ENCODE measurements at regions not wholly inside any gene's neighbourhood (a gene's known extent, or its start where the extent isn't known, plus 50 kb on each side); places are given as distances from the start of the nearest gene placed in this dataset.

- dilution Hi-C loops (cut with MboI; ENCODE audit: extremely low pct_ligation_motif_present, low sequenced_read_pairs): no loop called here
- Histone ChIP-seq H2AFZ (ENCODE audit: control insufficient read depth, low read length) (no peak overlapping the region), H3K4me2 (ENCODE audit: control insufficient read depth, extremely low read depth, insufficient read depth, low read depth, low read length) (no peak overlapping the region), H4K20me1 (ENCODE audit: control insufficient read depth, extremely low read depth, insufficient read depth, low read length) (no peaks in the 10 kb centered on the region), H3K4me3 (ENCODE audit: control insufficient read depth in 2 of 3, extremely low read depth in 1 of 3, insufficient read depth in 2 of 3, low read depth in 1 of 3, low read length in 3 of 3) (no peak overlapping the region), H3K27me3 (ENCODE audit: control insufficient read depth, extremely low read depth, insufficient read depth, low read length) (peaks cover 3% of the 10 kb centered on the region), H3K9me3 (ENCODE audit: control insufficient read depth, low read depth, low read length) (no peaks in the 10 kb centered on the region), H3K9ac (ENCODE audit: control insufficient read depth, extremely low read depth, insufficient read depth, low read length) (no peak overlapping the region), H3K4me1 (ENCODE audit: control insufficient read depth, extremely low read depth, insufficient read depth, low read length) (no peaks in the 10 kb centered on the region), H3K36me3 (ENCODE audit: control insufficient read depth in 2 of 2, extremely low read depth in 1 of 2, insufficient read depth in 2 of 2, low read length in 2 of 2) (no peaks in the 10 kb centered on the region), H3K79me2 (ENCODE audit: control insufficient read depth, insufficient read depth, low read length) (no peaks in the 10 kb centered on the region), H3K27ac (ENCODE audit: control insufficient read depth, insufficient read depth, low read length) (no peak overlapping the region), H3K9me1 (ENCODE audit: control insufficient read depth, extremely low read depth, insufficient read depth, low read length) (no peaks in the 10 kb centered on the region)
- DNase-seq (ENCODE audit: low read depth, low spot score): no peak
- FAIRE-seq: no peak
- TF ChIP-seq CTCF (optimal IDR thresholded peaks at IDR 0.05 in 1 of 3, IDR thresholded peaks at IDR 0.05 in 1 of 3, conservative IDR thresholded peaks at IDR 0.05 in 1 of 3; ENCODE audit: extremely low read depth in 1 of 3, insufficient read depth in 2 of 3, low read length in 3 of 3): no peak
- no peak for TF ChIP-seq EZH2 (IDR thresholded peaks at IDR 0.05; ENCODE audit: low read length)
Observed at GRCh38 chr6:149157126-149157525, 160.4 kb upstream of the TAB2 start.

GRCh38 chr6:149158076-149158475 is 159.4 kb upstream of the TAB2 start:
- H4K20me1 ChIP-seq (ENCODE audit: control insufficient read depth, extremely low read depth, insufficient read depth, low read length): no peaks in the 10 kb centered on the region
- no peaks in the 10 kb centered on the region for H3K4me1 ChIP-seq (ENCODE audit: control insufficient read depth, extremely low read depth, insufficient read depth, low read length)
- dilution Hi-C loops (cut with MboI; ENCODE audit: extremely low pct_ligation_motif_present, low sequenced_read_pairs): no loop called here
- no peak overlapping the region for H3K9ac ChIP-seq (ENCODE audit: control insufficient read depth, extremely low read depth, insufficient read depth, low read length)
- H3K4me2 ChIP-seq (ENCODE audit: control insufficient read depth, extremely low read depth, insufficient read depth, low read depth, low read length): no peak overlapping the region
- FAIRE-seq: no peak
- DNase-seq (ENCODE audit: low read depth, low spot score): no peak
- TF ChIP-seq CTCF (optimal IDR thresholded peaks at IDR 0.05 in 1 of 3, IDR thresholded peaks at IDR 0.05 in 1 of 3, conservative IDR thresholded peaks at IDR 0.05 in 1 of 3; ENCODE audit: extremely low read depth in 1 of 3, insufficient read depth in 2 of 3, low read length in 3 of 3) (no peak), EZH2 (IDR thresholded peaks at IDR 0.05; ENCODE audit: low read length) (no peak)
- H3K79me2 ChIP-seq (ENCODE audit: control insufficient read depth, insufficient read depth, low read length): no peaks in the 10 kb centered on the region
- no peaks in the 10 kb centered on the region for H3K36me3 ChIP-seq (ENCODE audit: control insufficient read depth in 2 of 2, extremely low read depth in 1 of 2, insufficient read depth in 2 of 2, low read length in 2 of 2)
- peaks cover 3% of the 10 kb centered on the region for H3K27me3 ChIP-seq (ENCODE audit: control insufficient read depth, extremely low read depth, insufficient read depth, low read length)
- no peaks in the 10 kb centered on the region for H3K9me1 ChIP-seq (ENCODE audit: control insufficient read depth, extremely low read depth, insufficient read depth, low read length)
- H3K4me3 ChIP-seq (ENCODE audit: control insufficient read depth in 2 of 3, extremely low read depth in 1 of 3, insufficient read depth in 2 of 3, low read depth in 1 of 3, low read length in 3 of 3): no peak overlapping the region
- H3K9me3 ChIP-seq (ENCODE audit: control insufficient read depth, low read depth, low read length): no peaks in the 10 kb centered on the region
- no peak overlapping the region for H3K27ac ChIP-seq (ENCODE audit: control insufficient read depth, insufficient read depth, low read length)
- H2AFZ ChIP-seq (ENCODE audit: control insufficient read depth, low read length): no peak overlapping the region

Measured in keratinocyte (primary cell).